CD4-positive, alpha-beta memory T cell (primary cell): ENCODE measurements at regions not wholly inside any gene's neighbourhood (a gene's known extent, or its start where the extent isn't known, plus 50 kb on each side); places are given as distances from the start of the nearest gene placed in this dataset.

Source experiments
- CTCF ChIA-PET: fragments of 350-600 bp; sonication (Branson Sonifier 250); formaldehyde crosslinking; loops from one replicate; lab custom pipeline; 2021; ENCODE audit warnings: inconsistent platforms; ENCODE audit not compliant: partially characterized antibody; lab: Charles Lee
- POLR2A ChIA-PET: fragments of 350-600 bp; sonication (Branson Sonifier 250); formaldehyde crosslinking; loops from one replicate; lab custom pipeline; 2021; ENCODE audit not compliant: partially characterized antibody; lab: Charles Lee
- DNase-seq, 5 donors: peaks; one replicate each; pipeline versions ENCODE4 v3.0.0 to v3.0.0-alpha.2; 2020 to 2022; ENCODE audit warnings: mixed read lengths in 1 of 5
- H3K27ac ChIP-seq: one replicate; pipeline ENCODE4 v1.7.0; 2013; ENCODE audit warnings: low read depth, low read length
- H3K27me3 ChIP-seq: 2 replicates; pipeline ENCODE4 v1.7.0; 2013; ENCODE audit warnings: mild to moderate bottlenecking, low read length, moderate library complexity; ENCODE audit not compliant: insufficient read depth
- H3K36me3 ChIP-seq: 2 replicates; pipeline ENCODE4 v1.7.0; 2013; ENCODE audit warnings: mild to moderate bottlenecking, low read length, moderate library complexity; ENCODE audit not compliant: insufficient read depth
- H3K4me1 ChIP-seq: 2 replicates; pipeline ENCODE4 v1.7.0; 2013; ENCODE audit warnings: mild to moderate bottlenecking, low read length, moderate library complexity; ENCODE audit not compliant: insufficient read depth
- H3K4me3 ChIP-seq, 2 donors: one replicate each; pipeline ENCODE4 v1.7.0; 2013; ENCODE audit warnings: low read length in 2 of 2, mild to moderate bottlenecking in 1 of 2
- H3K9me3 ChIP-seq, 2 donors: one replicate each; pipeline ENCODE4 v1.7.0; 2013; ENCODE audit warnings: low read length in 2 of 2, control low read depth in 1 of 2; ENCODE audit not compliant: control insufficient read depth in 1 of 2
- H3K27ac Mint-ChIP-seq, 7 donors: one replicate each; pipeline ENCODE4 v1.8.0; 2020 to 2021; ENCODE audit warnings: mixed read lengths in 7 of 7, mild to moderate bottlenecking in 6 of 7, inconsistent platforms in 3 of 7, moderate library complexity in 3 of 7
- H3K27me3 Mint-ChIP-seq, 2 donors: one replicate each; pipeline ENCODE4 v1.8.0; 2020 to 2021; ENCODE audit warnings: mixed read lengths in 2 of 2
- H3K36me3 Mint-ChIP-seq, 2 donors: one replicate each; pipeline ENCODE4 v1.8.0; 2020 to 2021; ENCODE audit warnings: mixed read lengths in 2 of 2, inconsistent platforms in 1 of 2, mild to moderate bottlenecking in 1 of 2
- H3K4me1 Mint-ChIP-seq, 4 donors: one replicate each; pipeline ENCODE4 v1.8.0; 2020 to 2021; ENCODE audit warnings: mixed read lengths in 4 of 4, mild to moderate bottlenecking in 1 of 4
- H3K4me3 Mint-ChIP-seq, 8 donors: one replicate each; pipeline ENCODE4 v1.8.0; 2020 to 2021; ENCODE audit warnings: mixed read lengths in 8 of 8, mild to moderate bottlenecking in 7 of 8, moderate library complexity in 6 of 8, inconsistent platforms in 3 of 8
- H3K9me3 Mint-ChIP-seq, 8 donors: one replicate each; pipeline ENCODE4 v1.8.0; 2020 to 2021; ENCODE audit warnings: mixed read lengths in 8 of 8, mild to moderate bottlenecking in 5 of 8, inconsistent platforms in 3 of 8, moderate library complexity in 1 of 8
- intact Hi-C: fragments of 100-400 bp; cut with micrococcal nuclease; formaldehyde crosslinking; loops from one replicate; pipeline ENCODE4 v1.15.1; 2023

GRCh38 chr6:163897669-163898068 is 483.2 kb downstream of the QKI start:
- POLR2A ChIA-PET, result no interaction called here
- intact Hi-C loops, result no loop called here
- Mint-ChIP-seq H3K9me3 (peaks cover 0 to 1% (median 0%) of the 10 kb centered on the region in 8 donors), H3K27me3 (no peaks in the 10 kb centered on the region), H3K27ac (no peak overlapping the region), H3K4me3 (no peak overlapping the region), H3K4me1 (no peaks in the 10 kb centered on the region), H3K36me3 (no peaks in the 10 kb centered on the region)
- Histone ChIP-seq H3K4me1 (no peaks in the 10 kb centered on the region), H3K9me3 (no peaks in the 10 kb centered on the region), H3K27ac (no peak overlapping the region), H3K27me3 (no peaks in the 10 kb centered on the region), H3K4me3 (no peak overlapping the region), H3K36me3 (no peaks in the 10 kb centered on the region)
- CTCF ChIA-PET, result no interaction called here
- no peak for DNase-seq

GRCh38 chr6:163897030-163897429 is 482.5 kb downstream of the QKI start:
- Mint-ChIP-seq H3K27me3 (no peaks in the 10 kb centered on the region), H3K4me3 (no peak overlapping the region), H3K27ac (no peak overlapping the region), H3K9me3 (peaks cover 0 to 1% (median 0%) of the 10 kb centered on the region in 8 donors), H3K36me3 (no peaks in the 10 kb centered on the region), H3K4me1 (no peaks in the 10 kb centered on the region)
- intact Hi-C loops, result no loop called here
- H3K4me1 ChIP-seq, result no peaks in the 10 kb centered on the region
- H3K9me3 ChIP-seq, result no peaks in the 10 kb centered on the region
- ChIA-PET CTCF (no interaction called here), POLR2A (no interaction called here)
- no peak overlapping the region for H3K4me3 ChIP-seq
- no peak for DNase-seq
- no peak overlapping the region for H3K27ac ChIP-seq
- no peaks in the 10 kb centered on the region for H3K27me3 ChIP-seq
- H3K36me3 ChIP-seq, result no peaks in the 10 kb centered on the region

- no peaks in the 10 kb centered on the region for H3K4me1 Mint-ChIP-seq
- H3K9me3 Mint-ChIP-seq, result peaks cover 0 to 1% (median 0%) of the 10 kb centered on the region in 8 donors
- no peaks in the 10 kb centered on the region for H3K9me3 ChIP-seq
- no peak overlapping the region for H3K4me3 Mint-ChIP-seq
- peaks cover 0 to 1% of the 10 kb centered on the region in 2 donors for H3K27me3 Mint-ChIP-seq
- intact Hi-C loops, result no loop called here
- H3K27me3 ChIP-seq, result no peaks in the 10 kb centered on the region
- H3K4me1 ChIP-seq, result no peaks in the 10 kb centered on the region
- H3K4me3 ChIP-seq, result no peak overlapping the region
- H3K27ac Mint-ChIP-seq, result no peak overlapping the region
- CTCF ChIA-PET, result no interaction called here
- no peak overlapping the region for H3K27ac ChIP-seq
- POLR2A ChIA-PET, result no interaction called here
- H3K36me3 ChIP-seq, result no peaks in the 10 kb centered on the region
- no peaks in the 10 kb centered on the region for H3K36me3 Mint-ChIP-seq
- DNase-seq, result no peak
Measured at GRCh38 chr6:163895162-163895561, 480.6 kb downstream of the QKI start.

GRCh38 chr6:163893609-163894189 is 479.2 kb downstream of the QKI start:
- H3K4me3 Mint-ChIP-seq, result no peak overlapping the region
- H3K9me3 ChIP-seq, result no peaks in the 10 kb centered on the region
- H3K36me3 ChIP-seq, result no peaks in the 10 kb centered on the region

GRCh38 chr6:163892824-163893561 is 478.5 kb downstream of the QKI start:
- Histone ChIP-seq H3K4me3 (no peak overlapping the region), H3K9me3 (no peaks in the 10 kb centered on the region), H3K27me3 (no peaks in the 10 kb centered on the region), H3K4me1 (no peaks in the 10 kb centered on the region), H3K36me3 (no peaks in the 10 kb centered on the region), H3K27ac (no peak overlapping the region)
- no peak overlapping the region for H3K4me3 Mint-ChIP-seq
- no peak for DNase-seq
- ChIA-PET POLR2A (no interaction called here), CTCF (no interaction called here)
- no peaks in the 10 kb centered on the region for H3K36me3 Mint-ChIP-seq
- H3K27ac Mint-ChIP-seq, result no peak overlapping the region
- intact Hi-C loops, result no loop called here
- H3K4me1 Mint-ChIP-seq, result no peaks in the 10 kb centered on the region
- H3K27me3 Mint-ChIP-seq, result peaks cover 0 to 1% of the 10 kb centered on the region in 2 donors
- no peaks in the 10 kb centered on the region for H3K9me3 Mint-ChIP-seq

More at GRCh38 chr6:163893609-163894189, 479.2 kb downstream of the QKI start:
- Mint-ChIP-seq H3K27me3 (peaks cover 0 to 1% of the 10 kb centered on the region in 2 donors), H3K9me3 (peaks cover 0 to 1% (median 0%) of the 10 kb centered on the region in 8 donors), H3K27ac (no peak overlapping the region), H3K36me3 (no peaks in the 10 kb centered on the region), H3K4me1 (no peaks in the 10 kb centered on the region)
- DNase-seq, result no peak
- Histone ChIP-seq H3K4me3 (no peak overlapping the region), H3K4me1 (no peaks in the 10 kb centered on the region), H3K27ac (no peak overlapping the region), H3K27me3 (no peaks in the 10 kb centered on the region)
- ChIA-PET CTCF (no interaction called here), POLR2A (no interaction called here)
- intact Hi-C loops, result no loop called here

GRCh38 chr6:163889904-163890514 is 475.5 kb downstream of the QKI start:
- intact Hi-C loops, result no loop called here
- Mint-ChIP-seq H3K27me3 (peaks cover 1 to 2% of the 10 kb centered on the region in 2 donors), H3K9me3 (no peaks in the 10 kb centered on the region), H3K4me3 (no peak overlapping the region), H3K36me3 (no peaks in the 10 kb centered on the region), H3K4me1 (no peaks in the 10 kb centered on the region), H3K27ac (no peak overlapping the region)
- no peak overlapping the region for H3K4me3 ChIP-seq
- H3K27ac ChIP-seq, result no peak overlapping the region
- H3K27me3 ChIP-seq, result no peaks in the 10 kb centered on the region
- ChIA-PET CTCF (no interaction called here), POLR2A (no interaction called here)
- no peaks in the 10 kb centered on the region for H3K9me3 ChIP-seq
- no peaks in the 10 kb centered on the region for H3K4me1 ChIP-seq
- no peaks in the 10 kb centered on the region for H3K36me3 ChIP-seq
- no peak for DNase-seq

GRCh38 chr6:163888030-163888819 is 473.7 kb downstream of the QKI start:
- peaks cover 0 to 2% (median 0%) of the 10 kb centered on the region in 8 donors for H3K9me3 Mint-ChIP-seq
- no peaks in the 10 kb centered on the region for H3K36me3 Mint-ChIP-seq
- Histone ChIP-seq H3K9me3 (no peaks in the 10 kb centered on the region), H3K27me3 (no peaks in the 10 kb centered on the region), H3K4me1 (no peaks in the 10 kb centered on the region), H3K27ac (no peak overlapping the region), H3K4me3 (no peak overlapping the region), H3K36me3 (no peaks in the 10 kb centered on the region)
- H3K27ac Mint-ChIP-seq, result no peak overlapping the region
- H3K4me1 Mint-ChIP-seq, result no peaks in the 10 kb centered on the region
- ChIA-PET CTCF (no interaction called here), POLR2A (no interaction called here)
- H3K27me3 Mint-ChIP-seq, result peaks cover 2 to 6% of the 10 kb centered on the region in 2 donors
- intact Hi-C loops, result no loop called here
- no peak overlapping the region for H3K4me3 Mint-ChIP-seq
- no peak for DNase-seq
